Activated T-cell treated with anti-CD3 and anti-CD28 coated beads, Interleukin-2, amount 50 U/mL, for 1 hour (primary cell): ENCODE measurements at regions not wholly inside any gene's neighbourhood (a gene's known extent, or its start where the extent isn't known, plus 50 kb on each side); places are given as distances from the start of the nearest gene placed in this dataset.

Source experiments
- DNase-seq: peaks from one replicate; pipeline ENCODE4 v3.0.0-alpha.2; 2020

DNA sequence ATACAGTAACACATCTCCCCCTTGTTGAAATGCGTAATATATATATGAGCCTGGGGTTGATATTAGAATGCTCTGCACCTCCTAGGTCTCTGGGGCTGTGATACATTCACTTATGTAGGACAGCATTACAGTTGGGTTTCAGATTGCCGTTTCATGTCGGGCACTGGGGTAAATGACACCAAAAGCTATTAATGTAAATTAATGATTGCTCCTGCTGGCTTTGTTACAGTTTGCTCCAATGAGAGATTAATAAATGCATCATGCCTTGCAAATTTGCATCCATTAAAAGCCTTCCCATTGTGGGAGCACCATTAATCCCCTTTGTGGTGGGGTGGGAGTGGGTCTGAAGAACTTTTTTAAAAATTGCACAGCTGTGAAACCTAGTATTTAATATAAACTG is 584.4 kb upstream of the EEF2KMT start:
- DNase-seq, result no peak

DNA sequence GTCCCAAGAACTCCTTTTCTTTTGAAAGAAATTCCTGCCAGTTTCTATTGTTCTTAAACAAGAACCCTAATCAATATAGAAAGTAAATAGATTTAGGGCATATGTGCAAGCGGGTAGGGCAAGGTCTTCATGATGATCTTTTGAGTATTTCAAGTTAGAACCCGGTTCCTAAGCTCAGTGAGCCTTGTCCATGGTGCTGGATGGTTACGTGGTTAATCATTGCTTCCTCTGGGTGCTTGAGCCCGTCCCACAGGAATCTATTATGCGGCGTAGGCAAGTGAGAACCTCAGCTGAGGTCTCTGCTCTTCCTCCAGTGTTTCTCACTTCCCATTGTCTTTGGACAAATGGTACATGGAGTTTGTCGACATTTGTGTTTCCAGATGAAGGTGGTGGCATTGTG is 580.8 kb upstream of the EEF2KMT start:
- DNase-seq, result no peak

DNA sequence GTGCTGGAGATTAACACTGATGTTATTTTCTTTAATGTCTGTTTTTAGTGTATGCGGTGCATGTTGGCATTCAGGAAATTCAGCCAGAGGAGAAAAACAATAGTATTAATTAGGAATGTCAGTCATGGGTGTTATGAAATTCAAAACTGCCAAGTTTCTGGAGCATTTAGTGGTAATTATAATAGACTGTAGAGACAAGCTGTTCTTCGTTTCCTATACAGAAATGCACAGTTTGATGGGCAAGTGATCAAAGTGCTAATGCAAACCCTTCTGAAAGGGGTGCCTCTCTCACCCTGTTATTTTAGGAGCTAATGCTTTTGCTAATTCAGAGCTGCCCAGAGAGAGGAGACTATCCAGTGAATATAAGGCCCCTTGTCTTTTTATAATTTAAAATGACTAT is 573.8 kb upstream of the EEF2KMT start:
- DNase-seq, result no peak

DNA sequence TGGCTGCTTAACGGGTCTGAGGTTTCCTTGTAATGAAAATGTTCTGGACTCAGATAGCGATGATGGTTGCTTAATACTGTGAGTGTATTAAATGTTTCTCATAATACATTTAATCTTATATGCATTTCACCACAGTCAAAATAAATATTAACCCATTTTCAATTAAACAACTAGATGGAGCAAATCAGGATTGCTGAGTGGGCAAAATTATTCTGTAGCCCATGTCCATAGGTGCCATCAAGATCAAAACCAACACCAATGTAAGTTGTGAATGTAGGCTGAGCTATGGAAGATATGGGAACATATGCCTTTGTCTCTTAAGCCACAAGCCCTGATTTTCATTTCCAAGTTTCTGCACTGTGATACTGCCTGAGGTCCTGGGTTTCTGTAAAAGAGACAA is 572.6 kb upstream of the EEF2KMT start:
- DNase-seq, result no peak

DNA sequence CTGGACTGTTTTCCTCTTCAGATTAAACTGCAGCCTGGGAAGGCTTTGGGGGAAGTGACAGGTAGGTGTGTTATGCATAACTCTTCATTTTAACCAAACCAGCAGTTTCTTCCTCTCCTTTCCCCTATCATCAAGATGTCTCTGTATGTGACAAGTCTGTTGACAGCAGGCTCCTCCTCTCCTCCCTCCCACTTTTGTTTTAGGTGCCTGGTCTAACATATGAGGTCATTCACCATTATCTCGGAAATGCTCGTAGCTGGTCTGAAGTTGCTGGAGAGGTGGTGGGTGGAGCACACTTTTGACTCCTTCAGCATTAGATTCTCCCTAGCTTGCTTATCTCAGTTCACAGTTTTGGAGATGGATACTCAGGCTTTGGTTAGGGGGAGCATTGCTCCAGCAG is 571.0 kb upstream of the EEF2KMT start:
- no peak for DNase-seq

DNA sequence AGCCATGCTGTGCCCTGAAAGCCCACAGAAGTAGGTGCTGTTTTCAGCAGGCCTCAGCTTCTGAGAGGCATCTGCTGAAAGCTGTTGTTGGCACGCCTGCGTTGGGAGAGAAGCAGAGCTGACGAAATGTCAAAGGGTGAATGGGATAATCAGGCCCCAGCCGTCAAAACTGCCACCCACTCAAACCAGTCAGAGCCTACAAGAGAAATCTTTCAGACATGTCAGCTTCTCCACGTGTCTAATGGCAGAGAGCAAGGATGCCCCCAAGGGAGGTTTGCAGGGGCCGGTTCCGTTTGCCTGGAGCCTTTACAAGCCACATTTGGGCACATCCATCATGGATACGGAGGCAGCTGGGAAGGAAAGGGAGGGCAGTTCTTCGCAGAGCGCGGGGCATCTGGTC is 568.2 kb upstream of the EEF2KMT start:
- DNase-seq, result no peak

DNA sequence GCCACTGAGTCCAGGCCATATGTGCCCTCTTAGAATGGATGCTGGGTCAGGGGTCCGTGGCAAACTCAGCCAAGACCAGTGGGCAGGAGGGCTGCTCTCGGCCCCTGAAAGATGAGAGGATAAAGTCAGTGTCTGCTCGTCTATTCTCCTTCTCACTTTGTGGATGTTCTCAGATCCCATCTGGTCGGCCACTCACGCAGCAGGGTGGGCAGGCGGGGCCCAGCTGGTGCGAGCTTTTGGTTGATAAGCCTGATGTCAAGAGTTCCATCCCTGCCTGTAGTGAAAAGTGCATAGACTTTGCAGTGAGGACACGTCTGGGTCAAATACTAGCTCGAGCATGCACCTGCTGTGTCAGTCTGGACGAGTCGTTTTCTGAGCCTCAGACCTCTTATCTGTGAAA is 556.2 kb upstream of the EEF2KMT start:
- DNase-seq, result no peak

DNA sequence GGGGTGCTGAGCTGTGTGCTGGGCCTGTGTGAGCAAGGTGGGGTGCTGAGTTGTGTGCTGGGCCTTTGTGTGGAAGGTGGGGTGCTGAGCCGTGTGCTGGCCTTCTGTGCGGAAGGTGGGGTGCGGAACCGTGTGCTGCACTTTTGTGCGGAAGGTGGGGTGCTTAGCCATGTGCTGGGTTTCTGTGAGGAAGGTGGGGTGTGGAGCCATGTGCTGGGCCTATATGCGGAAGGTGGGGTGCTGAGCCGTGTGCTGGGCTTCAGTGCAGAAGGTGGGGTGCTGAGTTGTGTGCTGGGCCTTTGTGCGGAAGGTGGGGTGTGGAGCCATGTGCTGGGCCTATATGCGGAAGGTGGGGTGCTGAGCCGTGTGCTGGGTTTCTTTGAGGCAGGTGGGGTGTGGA is 555.4 kb upstream of the EEF2KMT start:
- DNase-seq, result no peak

DNA sequence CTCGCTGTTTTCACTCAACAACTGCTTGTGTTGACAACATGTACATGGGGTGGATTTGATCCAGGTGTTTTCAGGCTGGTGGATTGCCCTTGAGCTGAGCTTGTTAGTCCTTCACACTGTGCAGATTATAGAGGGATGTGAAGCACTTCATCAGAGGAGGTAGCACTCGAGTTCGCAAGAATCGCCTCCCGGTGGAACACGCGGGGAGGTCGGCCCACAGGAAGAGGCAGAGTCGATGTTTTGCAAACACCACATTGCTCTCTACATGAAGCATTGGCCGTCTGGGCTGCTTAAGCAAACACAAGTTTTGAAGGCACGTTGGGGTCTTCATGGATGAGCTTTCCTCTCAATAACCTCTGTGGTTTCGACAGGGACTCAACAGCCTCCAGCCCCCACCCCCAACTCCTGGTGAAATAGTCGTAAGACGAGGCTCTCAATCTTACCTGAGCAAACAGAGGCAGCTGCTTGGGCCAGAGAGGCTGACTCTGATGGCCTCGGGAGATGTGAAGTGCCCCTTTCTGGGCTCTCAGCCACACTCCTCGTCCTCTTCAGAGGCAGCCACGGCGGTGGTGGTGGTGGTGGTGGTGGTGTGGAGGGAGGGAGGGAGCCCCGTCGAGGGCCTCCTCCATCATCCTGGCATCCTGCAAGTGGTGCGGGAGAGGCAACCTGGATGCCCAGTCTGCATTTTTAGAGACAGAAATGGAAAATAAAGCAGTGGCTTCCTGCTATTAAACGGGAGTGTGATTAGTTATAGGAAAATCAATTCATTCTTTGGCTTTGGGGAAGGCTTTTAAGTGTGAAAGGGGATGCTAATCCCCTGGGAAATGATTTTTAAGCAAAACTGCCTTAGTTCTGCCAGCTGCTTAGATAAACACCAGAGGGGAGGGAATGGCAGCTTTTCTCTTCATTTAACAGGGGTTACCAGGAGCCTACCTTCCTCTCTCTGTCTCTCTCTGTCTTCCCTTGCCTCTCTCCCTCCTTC is 552.5 kb upstream of the EEF2KMT start:
- DNase-seq, result no peak

DNA sequence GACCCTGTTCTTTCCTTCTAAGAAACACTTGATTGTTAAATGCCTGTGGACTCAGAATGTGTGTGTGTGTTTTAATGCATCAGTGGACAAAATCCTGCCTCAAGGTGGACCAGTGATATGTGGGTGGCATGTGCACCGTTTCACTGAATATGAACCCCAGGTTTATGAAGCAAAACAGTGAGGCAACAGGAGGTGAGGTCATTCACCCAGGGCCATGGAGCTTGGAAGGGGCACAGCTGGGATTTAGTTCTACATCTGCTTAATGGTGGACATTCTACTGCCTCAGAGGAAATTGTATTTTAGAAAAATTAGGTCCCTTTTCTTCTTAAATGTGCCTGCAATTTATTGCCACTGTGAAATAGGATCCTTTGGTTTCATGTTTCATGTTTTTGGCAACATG is 549.5 kb upstream of the EEF2KMT start:
- no peak for DNase-seq

DNA sequence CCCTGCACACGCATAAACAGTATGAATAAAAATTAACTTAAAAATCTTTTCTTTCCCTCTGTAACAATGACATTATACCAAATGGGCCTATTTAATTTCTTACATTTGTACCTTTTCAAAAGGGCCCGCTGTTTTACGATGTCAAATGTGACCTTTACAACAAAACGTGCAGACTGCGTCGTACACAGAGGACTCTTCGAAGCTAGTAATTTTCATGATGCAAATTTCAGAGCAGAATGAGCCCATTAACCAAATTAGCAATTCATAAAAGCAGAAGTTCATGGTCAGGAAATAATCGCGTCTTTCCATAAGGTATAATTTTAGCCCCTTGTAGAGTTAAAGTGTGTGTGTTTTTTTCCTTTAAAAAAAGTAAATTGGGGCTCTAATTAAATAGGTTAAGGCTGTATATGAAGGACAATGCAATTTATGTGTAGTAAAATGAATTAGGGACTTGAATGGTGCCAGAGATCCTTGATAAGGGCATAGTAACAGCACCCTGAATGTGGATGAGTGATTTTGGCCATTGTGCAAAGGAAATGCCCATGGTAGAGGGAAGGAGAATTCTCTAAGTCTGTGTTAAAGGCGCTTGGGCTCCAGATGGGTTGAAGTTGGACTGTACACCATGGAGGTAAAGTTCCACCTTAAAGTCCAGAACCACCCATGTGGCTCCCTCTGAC is 546.4 kb upstream of the EEF2KMT start:
- DNase-seq, result no peak

DNA sequence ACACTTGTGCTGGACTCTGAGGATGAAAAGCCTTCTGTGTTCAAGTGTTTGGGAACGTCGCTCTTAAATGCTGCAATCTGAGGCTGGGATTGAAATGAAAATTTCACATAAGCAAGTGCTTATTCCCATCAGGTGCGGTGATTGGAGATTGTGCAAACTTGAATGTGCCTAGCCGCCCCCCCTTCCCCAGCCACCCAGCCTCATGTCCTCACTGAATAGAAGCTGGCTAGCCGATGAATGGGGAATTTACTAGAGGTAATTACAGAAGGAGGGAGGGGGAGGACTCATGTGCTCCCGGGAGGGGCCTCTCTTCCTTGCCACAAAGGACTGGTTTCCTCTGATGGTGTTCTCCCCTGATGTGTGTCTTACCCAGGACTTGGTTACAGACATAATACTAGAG is 544.8 kb upstream of the EEF2KMT start:
- DNase-seq, result no peak

DNA sequence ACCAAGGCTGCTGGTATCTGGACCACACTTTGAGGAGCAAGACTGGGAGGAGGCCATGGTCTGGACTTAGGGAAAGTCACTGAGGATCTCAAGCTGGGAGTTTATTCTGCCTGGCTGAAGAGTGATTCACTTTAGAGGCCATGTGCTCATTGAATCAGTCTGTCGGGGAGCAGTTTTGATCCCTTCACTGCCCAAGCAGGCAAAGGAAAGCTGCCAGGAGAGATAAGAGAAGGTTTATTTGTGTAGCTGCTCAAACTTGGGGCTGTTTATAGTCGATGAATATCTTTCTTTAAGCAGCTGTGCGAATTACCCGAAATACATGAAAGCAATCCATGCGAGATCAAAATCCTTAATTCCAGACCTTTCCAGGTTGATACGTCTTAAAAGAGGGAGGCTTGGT is 544.4 kb upstream of the EEF2KMT start:
- DNase-seq, result no peak

DNA sequence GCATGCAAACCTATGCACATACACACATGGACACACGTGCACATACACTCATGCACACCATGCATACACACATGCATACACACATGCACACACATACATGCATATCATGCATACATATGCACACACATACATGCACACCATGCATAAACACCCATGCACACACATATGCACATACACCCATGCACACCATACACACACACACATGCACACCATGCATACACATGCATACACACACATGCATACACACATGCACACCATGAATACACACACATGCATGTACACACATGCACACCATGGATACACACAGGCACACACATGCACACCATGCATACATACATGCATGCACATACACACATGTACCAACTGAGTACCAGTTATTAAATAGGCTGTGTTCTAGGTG is 543.3 kb upstream of the EEF2KMT start:
- DNase-seq, result no peak

DNA sequence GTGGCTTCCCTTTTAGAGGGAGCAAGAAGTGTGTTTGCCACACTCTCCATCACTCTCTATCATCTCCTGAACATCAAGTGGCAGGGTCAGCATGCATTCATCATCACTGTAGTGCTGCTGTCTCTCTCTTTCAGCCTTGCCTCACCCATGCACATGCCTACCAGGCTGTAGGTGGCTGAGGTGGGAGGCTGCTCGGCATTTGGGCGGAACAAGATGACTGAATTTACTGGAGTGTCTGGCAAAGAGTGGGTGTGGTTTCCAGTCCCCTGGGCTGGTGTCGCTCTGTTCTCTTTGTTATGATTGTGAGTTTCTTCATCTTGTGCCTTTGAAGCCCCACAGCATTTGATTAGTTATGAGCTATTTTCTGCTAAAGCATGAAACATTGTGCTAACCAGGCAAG is 541.9 kb upstream of the EEF2KMT start:
- DNase-seq, result no peak

DNA sequence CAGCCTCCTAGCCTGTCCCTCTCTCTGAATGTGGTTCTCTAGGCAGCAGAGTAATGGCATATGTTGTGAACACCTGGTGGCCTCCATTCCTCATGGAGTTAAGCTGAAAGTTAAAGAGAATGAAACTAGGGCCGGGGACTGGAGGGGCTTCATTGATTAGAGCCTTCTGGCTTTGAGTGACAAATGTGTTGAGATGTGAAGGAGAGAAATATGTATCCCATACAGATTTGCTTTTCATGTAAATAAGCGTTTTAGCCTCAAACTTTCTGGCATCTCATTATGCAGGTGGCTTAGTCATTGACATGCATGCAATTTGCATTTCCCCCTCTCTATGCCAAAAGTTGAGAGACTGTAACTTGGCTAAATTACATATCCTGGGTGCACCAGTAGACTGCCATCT is 537.7 kb upstream of the EEF2KMT start:
- no peak for DNase-seq

DNA sequence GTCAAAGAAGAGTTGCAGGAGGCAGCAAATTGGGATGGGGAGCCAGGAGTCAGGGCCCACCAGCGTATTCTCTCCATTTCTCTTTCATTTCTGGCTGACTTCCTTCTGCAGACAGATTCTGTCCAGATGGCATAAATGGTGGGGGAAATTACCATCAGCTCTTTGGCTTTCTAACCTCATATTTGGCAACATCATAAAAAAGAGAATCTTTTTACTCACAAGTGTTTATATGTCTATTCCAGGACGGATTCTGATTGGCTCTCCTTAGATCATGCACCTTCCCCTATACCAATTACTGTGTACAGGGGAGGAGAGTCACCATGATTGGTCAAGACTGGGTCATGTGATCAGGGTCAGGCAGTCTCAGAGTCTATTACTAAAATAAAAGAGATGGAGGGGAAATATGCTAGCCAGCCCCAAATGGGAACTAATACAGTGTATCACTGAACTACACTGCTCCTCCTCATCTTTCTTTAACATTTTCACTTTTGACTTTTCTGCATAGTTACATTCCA is 537.1 kb upstream of the EEF2KMT start:
- no peak for DNase-seq

DNA sequence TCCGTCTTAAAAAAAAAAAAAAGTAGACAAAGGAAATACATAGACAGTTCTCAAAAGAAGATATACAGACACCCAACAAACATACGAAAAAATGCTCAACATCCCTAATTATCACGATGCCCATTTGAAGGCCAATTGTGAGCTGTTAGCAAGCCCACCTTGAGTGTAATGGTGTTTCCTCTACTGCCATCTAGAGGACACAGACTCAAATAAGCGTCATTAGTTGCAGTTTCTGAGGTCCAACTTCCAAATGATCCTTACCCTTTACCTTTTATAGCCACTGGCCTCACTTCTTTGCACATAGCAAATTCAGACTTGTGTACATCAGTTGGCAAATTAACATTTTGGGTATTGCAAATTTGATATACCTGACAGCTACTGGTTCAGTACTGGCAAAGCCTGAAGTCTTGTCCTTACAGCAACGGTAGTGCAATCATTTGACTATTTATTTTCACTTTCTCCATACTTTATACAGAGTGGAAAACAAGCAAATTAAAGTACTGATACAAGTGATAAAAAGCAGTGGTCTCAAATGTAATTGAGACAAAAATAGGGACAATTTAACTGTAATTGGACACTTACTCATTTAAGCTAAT is 536.3 kb upstream of the EEF2KMT start:
- no peak for DNase-seq

DNA sequence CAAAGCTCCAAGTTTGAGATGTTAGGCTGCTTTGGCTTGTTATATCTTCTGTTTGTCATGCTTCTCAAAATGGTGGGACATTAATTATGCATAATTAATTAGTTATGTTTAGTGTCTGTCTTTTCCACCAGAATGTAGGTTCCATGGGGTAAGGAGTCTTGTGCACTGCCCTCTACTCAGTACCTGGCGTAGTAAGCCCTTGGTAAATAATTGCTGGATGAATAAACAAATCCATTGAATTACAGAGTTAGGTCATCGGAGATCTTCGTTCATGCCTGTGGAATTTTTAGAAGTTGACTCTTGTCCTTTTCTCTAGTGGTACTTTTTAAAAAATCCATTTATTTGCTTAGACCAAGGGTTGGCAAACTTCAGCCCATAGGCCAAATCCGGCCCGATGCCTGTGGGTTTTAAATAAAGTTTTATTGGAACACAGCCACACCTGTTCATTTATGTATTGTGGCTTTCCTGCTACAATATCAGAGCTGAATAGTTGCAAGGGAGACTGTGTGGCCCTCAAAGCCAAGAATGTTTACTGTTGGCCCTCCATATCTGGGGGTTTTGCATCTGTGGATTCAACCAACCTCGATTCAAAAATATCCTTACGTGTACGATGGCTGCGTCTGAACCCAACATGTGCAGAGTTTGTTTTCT is 524.8 kb upstream of the EEF2KMT start:
- DNase-seq, result no peak

DNA sequence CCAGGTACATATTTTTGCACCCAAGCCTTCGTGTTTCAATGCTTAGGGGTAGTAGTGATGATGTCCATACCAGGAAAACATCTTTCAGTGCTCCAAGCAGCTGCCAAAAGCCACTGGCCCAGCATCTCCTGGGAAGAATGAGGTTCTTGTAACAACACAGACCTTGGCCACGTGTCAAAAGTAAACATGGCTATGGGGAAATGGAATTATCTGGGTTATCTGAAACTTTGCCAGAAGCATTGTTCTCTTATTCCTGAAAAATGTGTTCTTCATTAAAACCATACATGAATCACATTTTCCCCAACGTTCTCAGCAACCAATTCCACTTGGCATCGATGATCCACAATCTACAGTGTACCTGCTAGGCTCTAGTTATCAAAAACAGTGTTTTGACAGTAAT is 524.2 kb upstream of the EEF2KMT start:
- DNase-seq, result no peak

DNA sequence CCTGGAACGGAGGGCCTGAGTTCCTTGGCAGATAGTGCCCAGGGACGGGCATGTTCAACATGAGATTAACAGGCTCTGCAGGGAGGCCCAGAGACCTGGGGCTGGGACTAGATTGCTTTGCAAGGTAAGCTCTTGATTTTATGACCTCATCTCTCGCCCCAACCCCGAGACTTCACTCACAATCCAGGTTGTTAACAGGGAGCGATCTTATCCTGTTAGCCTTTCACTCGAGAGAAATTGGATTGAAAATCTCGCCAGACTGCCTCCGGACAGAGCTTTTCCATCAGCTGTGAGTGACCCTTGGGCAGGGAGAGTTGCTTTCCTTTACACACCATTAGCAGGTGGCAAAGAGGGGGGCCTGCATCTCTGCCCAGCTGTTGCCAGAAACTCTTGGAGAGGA is 521.7 kb upstream of the EEF2KMT start:
- DNase-seq, result no peak

DNA sequence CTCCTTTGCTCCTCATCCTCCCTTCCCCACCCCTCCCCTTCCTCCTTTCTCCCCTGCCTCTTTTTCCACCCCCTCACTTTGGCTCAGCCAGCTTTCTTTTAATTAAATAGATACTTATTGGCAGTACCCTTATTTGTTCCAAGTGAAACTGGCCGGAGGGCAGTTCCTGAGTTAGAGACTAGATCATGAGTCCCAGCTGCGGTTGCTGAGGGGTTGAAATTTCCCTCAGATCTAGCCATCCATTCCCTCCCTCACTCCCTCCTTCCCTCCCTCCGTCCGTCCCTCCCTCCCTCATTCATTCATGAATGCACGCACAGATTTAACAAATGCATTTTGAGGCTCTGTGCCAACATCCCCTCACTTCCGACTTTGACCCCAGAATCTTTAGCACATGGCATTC is 519.2 kb upstream of the EEF2KMT start:
- DNase-seq, result no peak
